PC-3 (cell line): ENCODE measurements at regions not wholly inside any gene's neighbourhood (a gene's known extent, or its start where the extent isn't known, plus 50 kb on each side); places are given as distances from the start of the nearest gene placed in this dataset.

ENCODE experiments used
- ATAC-seq: fragments of 200-7000 bp; cut with Tn5 transposase; 2 replicates; pipeline ENCODE4 v1.9.1; 2020; ENCODE audit warnings: mild to moderate bottlenecking, moderate library complexity
- BruUV-seq: library from RNA; stranded (reverse); fragments of 400-500 nt; replicated peaks from 2 replicates; lab custom pipeline; 2021; lab: Mats Ljungman, UMichigan
- CTCF ChIA-PET: fragments of 300-600 bp; sonication (Branson Sonifier 250); formaldehyde crosslinking; loops from one replicate; lab custom pipeline; 2022; ENCODE audit warnings: antibody characterized with exemption; lab: Charles Lee
- POLR2A ChIA-PET: fragments of 300-600 bp; sonication (Branson Sonifier 250); formaldehyde crosslinking; loops from one replicate; lab custom pipeline; 2022; ENCODE audit warnings: antibody characterized with exemption; ENCODE audit not compliant: unreplicated experiment; lab: Charles Lee
- DNase-seq: peaks from one replicate; pipeline ENCODE4 v3.0.0-alpha.2; 2015
- H2AFZ ChIP-seq: fragments of 300-600 bp; sonication (generic); 2 replicates; pipeline ENCODE4 v1.6.0; 2016; ENCODE audit warnings: antibody characterized with exemption, low read length
- H3F3A ChIP-seq: fragments of 300-600 bp; sonication (generic); one replicate; pipeline ENCODE4 v1.6.0; 2017; ENCODE audit warnings: antibody characterized with exemption, low read length, control low read depth, mild to moderate bottlenecking; ENCODE audit not compliant: unreplicated experiment
- H3K27ac ChIP-seq: fragments of 300-600 bp; sonication (generic); 2 replicates; pipeline ENCODE4 v1.5.1; 2016; ENCODE audit warnings: mild to moderate bottlenecking, low read length
- H3K27me3 ChIP-seq: fragments of 300-600 bp; sonication (generic); 2 replicates; pipeline ENCODE4 v1.6.1; 2016; ENCODE audit warnings: low read length, mixed read lengths
- H3K36me3 ChIP-seq: fragments of 300-600 bp; sonication (generic); 2 replicates; pipeline ENCODE4 v1.6.1; 2016; ENCODE audit warnings: low read depth, mixed run types, low read length, mixed read lengths
- H3K4me1 ChIP-seq: fragments of 300-600 bp; sonication (generic); 2 replicates; pipeline ENCODE4 v1.5.1; 2016; ENCODE audit warnings: low read length; ENCODE audit not compliant: insufficient read depth
- H3K4me2 ChIP-seq: fragments of 300-600 bp; sonication (generic); 2 replicates; pipeline ENCODE4 v1.6.0; 2016; ENCODE audit warnings: low read length
- H3K4me3 ChIP-seq: fragments of 300-600 bp; sonication (generic); 2 replicates; pipeline ENCODE4 v1.5.1; 2016; ENCODE audit warnings: mild to moderate bottlenecking, low read length, mixed read lengths
- H3K79me2 ChIP-seq: fragments of 300-600 bp; sonication (generic); 2 replicates; pipeline ENCODE4 v1.6.1; 2017; ENCODE audit warnings: low read length, mixed read lengths
- H3K9ac ChIP-seq: fragments of 300-600 bp; sonication (generic); 2 replicates; pipeline ENCODE4 v1.6.0; 2016; ENCODE audit warnings: mild to moderate bottlenecking, low read length
- H3K9me2 ChIP-seq: fragments of 300-600 bp; sonication (generic); replicated peaks from 2 replicates; pipeline ENCODE4 v1.6.1; 2016; ENCODE audit warnings: mixed run types, low read length, mixed read lengths
- H3K9me3 ChIP-seq: fragments of 300-600 bp; sonication (generic); 2 replicates; pipeline ENCODE4 v1.6.1; 2016; ENCODE audit warnings: low read length, mixed read lengths
- H4K20me1 ChIP-seq: fragments of 300-600 bp; sonication (generic); 2 replicates; pipeline ENCODE4 v1.6.1; 2016; ENCODE audit warnings: low read length, mixed read lengths
- CTCF ChIP-seq: fragments of 300-600 bp; sonication (generic); conservative IDR thresholded peaks from 2 replicates; pipeline ENCODE4 v1.5.1; 2017; ENCODE audit warnings: antibody characterized with exemption, low read depth, mild to moderate bottlenecking, low read length
- EZH2 ChIP-seq: fragments of 300-600 bp; sonication (generic); IDR thresholded peaks from one replicate; pipeline ENCODE4 v1.6.1; 2017; ENCODE audit warnings: antibody characterized with exemption, mild to moderate bottlenecking, low read length; ENCODE audit not compliant: unreplicated experiment
- EZH2phosphoT487 ChIP-seq: fragments of 300-600 bp; sonication (generic); IDR thresholded peaks from 2 replicates; pipeline ENCODE4 v1.6.1; 2018; ENCODE audit warnings: mild to moderate bottlenecking, antibody characterized with exemption, low read length, borderline replicate concordance
- intact Hi-C: fragments of 100-400 bp; cut with micrococcal nuclease; formaldehyde crosslinking; loops from 2 replicates; pipeline ENCODE4 v1.9.0; 2023

DNA sequence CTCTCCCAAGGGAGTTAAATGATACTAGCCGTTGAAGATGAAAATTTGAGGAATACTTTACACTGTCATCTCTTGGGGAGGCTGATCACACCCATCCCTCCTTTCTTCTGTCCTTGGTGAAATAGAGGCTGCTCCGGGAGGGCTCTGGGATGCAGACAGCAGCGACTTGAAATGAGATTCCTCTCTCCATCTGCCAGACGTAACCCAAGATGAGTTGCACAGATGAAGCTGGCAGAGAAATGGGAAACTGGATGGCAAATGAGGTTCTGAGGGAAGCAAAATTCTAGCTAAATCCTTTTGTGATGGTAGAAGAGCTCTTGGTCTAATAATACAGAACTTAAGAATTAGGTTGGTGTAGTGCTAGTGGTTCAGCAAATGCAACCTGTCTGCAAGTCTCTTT, 201.4 kb downstream of the AASDH start:
- Histone ChIP-seq H3K79me2 (no peaks in the 10 kb centered on the region), H3K9ac (no peak overlapping the region), H3K4me2 (no peak overlapping the region), H3K27me3 (0 out of 2 replicates have a peak, but pooled peaks cover 3% of the 10 kb centered on the region), H3K9me3 (no peaks in the 10 kb centered on the region), H3K9me2 (no peaks in the 10 kb centered on the region), H4K20me1 (no peaks in the 10 kb centered on the region), H3K27ac (no peak overlapping the region), H3K4me3 (no peak overlapping the region), H3K36me3 (no peaks in the 10 kb centered on the region), H3F3A (no peaks in the 10 kb centered on the region), H2AFZ (no peak overlapping the region), H3K4me1 (no peaks in the 10 kb centered on the region)
- ATAC-seq = no peak
- DNase-seq = no peak
- TF ChIP-seq CTCF (no peak), EZH2 (no peak), EZH2phosphoT487 (no peak)
- ChIA-PET CTCF (interaction anchor here (0.5 to 0.6 kb wide), 2 partner anchors 11 to 60 kb away, joined by 3 to 8 read pairs; no protein-coding TSS in a partner anchor), POLR2A (no interaction called here)
- no TSS peak for BruUV-seq
- intact Hi-C loops = no loop called here

GRCh38 chr4:56184214-56184613, 203.1 kb downstream of the AASDH start:
- TF ChIP-seq CTCF = no peak
- H4K20me1 ChIP-seq = no peaks in the 10 kb centered on the region
- H3K27ac ChIP-seq = no peak overlapping the region
- no peaks in the 10 kb centered on the region for H3K9me2 ChIP-seq
- H3K4me2 ChIP-seq = no peak overlapping the region
- H3K9ac ChIP-seq = no peak overlapping the region
- ATAC-seq (no peak), DNase-seq (no peak)
- H3F3A ChIP-seq = no peaks in the 10 kb centered on the region
- H3K27me3 ChIP-seq = peaks cover 6% of the 10 kb centered on the region; the same call in 1 of the 2 replicates
- no peaks in the 10 kb centered on the region for H3K36me3 ChIP-seq
- no peaks in the 10 kb centered on the region for H3K79me2 ChIP-seq
- CTCF ChIA-PET = no interaction called here
- H2AFZ ChIP-seq = no peak overlapping the region
- H3K4me1 ChIP-seq = no peaks in the 10 kb centered on the region
- POLR2A ChIA-PET = no interaction called here
- no peak overlapping the region for H3K4me3 ChIP-seq
- intact Hi-C loops = no loop called here
- no peaks in the 10 kb centered on the region for H3K9me3 ChIP-seq
- no TSS peak for BruUV-seq

GRCh38 chr4:56183344-56183959, 203.8 kb downstream of the AASDH start:
- H2AFZ ChIP-seq = no peak overlapping the region
- H3F3A ChIP-seq = no peaks in the 10 kb centered on the region
- peaks cover 11% of the 10 kb centered on the region for H3K27me3 ChIP-seq
- ChIA-PET CTCF (no interaction called here), POLR2A (no interaction called here)
- BruUV-seq = no TSS peak
- no peak overlapping the region for H3K27ac ChIP-seq
- H4K20me1 ChIP-seq = no peaks in the 10 kb centered on the region
- H3K9ac ChIP-seq = no peak overlapping the region
- intact Hi-C loops = no loop called here
- H3K4me1 ChIP-seq = no peaks in the 10 kb centered on the region
- H3K79me2 ChIP-seq = no peaks in the 10 kb centered on the region
- H3K9me3 ChIP-seq = no peaks in the 10 kb centered on the region
- TF ChIP-seq EZH2 = no peak
- TF ChIP-seq EZH2phosphoT487 = no peak
- TF ChIP-seq CTCF = no peak
- no peak overlapping the region for H3K4me2 ChIP-seq
- DNase-seq (no peak), ATAC-seq (no peak)
- H3K9me2 ChIP-seq = no peaks in the 10 kb centered on the region
- no peak overlapping the region for H3K4me3 ChIP-seq
- no peaks in the 10 kb centered on the region for H3K36me3 ChIP-seq
